Hepatocyte (in vitro differentiated cells): ENCODE measurements at regions not wholly inside any gene's neighbourhood (a gene's known extent, or its start where the extent isn't known, plus 50 kb on each side); places are given as distances from the start of the nearest gene placed in this dataset.

Experiments
- DNase-seq: peaks from one replicate; pipeline ENCODE4 v3.0.0-alpha.2; 2016; ENCODE audit warnings: low spot score
- H2AFZ ChIP-seq: fragments of 200-600 bp; sonication (generic); 2 replicates; pipeline ENCODE4 v1.6.0; 2016; ENCODE audit warnings: antibody characterized with exemption, mild to moderate bottlenecking
- H3K27ac ChIP-seq: fragments of 200-600 bp; sonication (generic); 2 replicates; pipeline ENCODE4 v1.5.1; 2016; ENCODE audit warnings: mild to moderate bottlenecking
- H3K27me3 ChIP-seq: fragments of 200-600 bp; sonication (generic); 2 replicates; pipeline ENCODE4 v1.6.1; 2016
- H3K36me3 ChIP-seq: fragments of 200-600 bp; sonication (generic); replicated peaks from 2 replicates; pipeline ENCODE4 v1.5.1; 2016; ENCODE audit warnings: low read depth; ENCODE audit not compliant: insufficient read depth
- H3K4me1 ChIP-seq: fragments of 200-600 bp; sonication (generic); 2 replicates; pipeline ENCODE4 v1.5.1; 2016; ENCODE audit warnings: mild to moderate bottlenecking, moderate library complexity; ENCODE audit not compliant: insufficient read depth
- H3K4me2 ChIP-seq: fragments of 200-600 bp; sonication (generic); 2 replicates; pipeline ENCODE4 v1.6.0; 2016
- H3K4me3 ChIP-seq: fragments of 200-600 bp; sonication (generic); 2 replicates; pipeline ENCODE4 v1.5.1; 2016; ENCODE audit warnings: mild to moderate bottlenecking
- H3K79me2 ChIP-seq: fragments of 200-600 bp; sonication (generic); 2 replicates; pipeline ENCODE4 v1.6.0; 2017; ENCODE audit warnings: mild to moderate bottlenecking
- H3K9me2 ChIP-seq: fragments of 200-600 bp; sonication (generic); replicated peaks from 2 replicates; pipeline ENCODE4 v1.6.0; 2017; ENCODE audit warnings: mild to moderate bottlenecking; ENCODE audit not compliant: insufficient read depth
- H3K9me3 ChIP-seq: fragments of 200-600 bp; sonication (generic); 2 replicates; pipeline ENCODE4 v1.5.1; 2016; ENCODE audit warnings: low read depth, mild to moderate bottlenecking
- H4K20me1 ChIP-seq: fragments of 200-600 bp; sonication (generic); 2 replicates; pipeline ENCODE4 v1.6.0; 2016; ENCODE audit warnings: mild to moderate bottlenecking; ENCODE audit not compliant: insufficient read depth, poor library complexity, severe bottlenecking
- EZH2 ChIP-seq: fragments of 200-600 bp; sonication (generic); IDR thresholded peaks from 2 replicates; pipeline ENCODE4 v1.6.1; 2016; ENCODE audit warnings: antibody characterized with exemption, mild to moderate bottlenecking, borderline replicate concordance
- EZH2phosphoT487 ChIP-seq: fragments of 200-600 bp; sonication (generic); IDR thresholded peaks from one replicate; pipeline ENCODE4 v1.6.1; 2018; ENCODE audit warnings: antibody characterized with exemption, mild to moderate bottlenecking, low read depth, moderate library complexity; ENCODE audit not compliant: unreplicated experiment, severe bottlenecking
- WGBS: methylation state at CpG from one replicate; pipeline ENCODE4 v1.1.6; 2016; ENCODE audit warnings: low lambda C conversion rate; ENCODE audit errors: missing lambda C conversion rate; 5-methylcytosine and 5-hydroxymethylcytosine counted together
- TF ChIP-seq, protein P1 (sequence below): fragments of 200-600 bp; sonication (generic); IDR thresholded peaks from 2 replicates; pipeline ENCODE4 v1.5.1; 2016; ENCODE audit warnings: antibody characterized with exemption, mild to moderate bottlenecking; ENCODE audit not compliant: poor library complexity

DNA sequence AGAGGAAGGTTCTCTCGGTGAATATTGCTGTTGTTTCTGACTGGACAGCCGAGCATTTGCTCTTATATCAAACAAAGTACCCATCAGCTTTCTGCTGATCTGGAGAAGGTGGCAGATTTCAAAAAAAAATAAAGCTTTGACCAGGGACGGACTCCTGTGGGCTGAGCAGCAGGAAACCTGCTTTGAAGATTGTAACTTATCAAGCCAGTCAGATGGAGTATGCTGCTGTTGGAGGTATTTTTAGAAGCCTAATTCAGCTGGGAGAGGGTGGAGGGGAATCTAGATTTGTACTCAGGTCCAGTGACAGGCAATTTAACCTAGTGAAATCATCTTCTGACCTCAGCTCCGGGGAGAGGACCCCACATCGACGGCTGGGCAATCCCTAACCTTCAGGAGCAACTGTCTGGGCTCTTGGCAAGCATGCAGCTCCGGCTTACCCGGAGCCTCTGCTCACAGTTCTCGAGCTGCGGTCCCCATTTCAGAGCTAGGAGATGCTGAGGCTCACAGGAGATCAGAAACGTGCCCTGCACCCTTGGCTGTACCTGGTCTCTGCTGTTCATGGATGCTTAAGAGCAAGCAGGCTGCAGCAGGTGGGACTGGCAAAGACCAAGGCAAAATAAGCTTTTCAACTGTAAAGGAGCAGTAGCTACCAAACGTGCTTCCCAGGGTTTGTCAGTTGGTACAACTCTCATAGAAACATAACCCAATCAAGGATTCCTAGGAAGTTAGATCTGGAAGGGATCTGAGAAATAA, 89.3 kb upstream of the ST8SIA2 start:
- Histone ChIP-seq H3K9me2 (no peaks in the 10 kb centered on the region), H3K4me3 (no peak overlapping the region), H3K79me2 (no peaks in the 10 kb centered on the region), H4K20me1 (no peaks in the 10 kb centered on the region), H3K4me2 (no peak overlapping the region), H3K9me3 (no peaks in the 10 kb centered on the region), H3K27me3 (peaks cover 16% of the 10 kb centered on the region), H3K36me3 (no peaks in the 10 kb centered on the region), H3K27ac (no peak overlapping the region), H3K4me1 (no peaks in the 10 kb centered on the region), H2AFZ (no peak overlapping the region)
- DNase-seq: no peak
- WGBS: 72% methylated on average over 12 of the region's 12 CpGs
- TF ChIP-seq EZH2phosphoT487 (no peak), EZH2 (no peak)
- TF ChIP-seq, protein P1, sequence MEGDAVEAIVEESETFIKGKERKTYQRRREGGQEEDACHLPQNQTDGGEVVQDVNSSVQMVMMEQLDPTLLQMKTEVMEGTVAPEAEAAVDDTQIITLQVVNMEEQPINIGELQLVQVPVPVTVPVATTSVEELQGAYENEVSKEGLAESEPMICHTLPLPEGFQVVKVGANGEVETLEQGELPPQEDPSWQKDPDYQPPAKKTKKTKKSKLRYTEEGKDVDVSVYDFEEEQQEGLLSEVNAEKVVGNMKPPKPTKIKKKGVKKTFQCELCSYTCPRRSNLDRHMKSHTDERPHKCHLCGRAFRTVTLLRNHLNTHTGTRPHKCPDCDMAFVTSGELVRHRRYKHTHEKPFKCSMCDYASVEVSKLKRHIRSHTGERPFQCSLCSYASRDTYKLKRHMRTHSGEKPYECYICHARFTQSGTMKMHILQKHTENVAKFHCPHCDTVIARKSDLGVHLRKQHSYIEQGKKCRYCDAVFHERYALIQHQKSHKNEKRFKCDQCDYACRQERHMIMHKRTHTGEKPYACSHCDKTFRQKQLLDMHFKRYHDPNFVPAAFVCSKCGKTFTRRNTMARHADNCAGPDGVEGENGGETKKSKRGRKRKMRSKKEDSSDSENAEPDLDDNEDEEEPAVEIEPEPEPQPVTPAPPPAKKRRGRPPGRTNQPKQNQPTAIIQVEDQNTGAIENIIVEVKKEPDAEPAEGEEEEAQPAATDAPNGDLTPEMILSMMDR: no peak

DNA sequence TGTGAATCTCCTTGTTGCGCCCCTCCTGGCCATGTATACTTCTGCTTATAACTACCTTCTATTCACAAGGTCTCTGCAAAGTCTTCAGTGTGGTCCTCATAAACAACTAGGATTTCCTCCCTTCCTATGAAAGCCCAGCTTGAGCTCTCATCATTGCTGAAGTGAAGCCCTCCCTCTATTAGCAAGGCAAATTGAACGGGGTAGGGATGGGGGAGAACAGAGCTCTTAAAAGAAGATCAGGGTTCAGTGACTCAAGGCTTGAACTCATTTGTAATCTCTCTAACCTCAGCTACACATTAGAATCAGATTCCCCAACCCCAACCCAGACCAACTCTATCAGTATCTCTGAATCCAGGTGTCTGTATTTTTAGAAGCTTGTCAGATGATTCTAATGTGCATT, 88.3 kb upstream of the ST8SIA2 start:
- WGBS: 63% methylated on average over 2 of the region's 2 CpGs
- TF ChIP-seq EZH2: no peak
- TF ChIP-seq, protein P1: no peak
- TF ChIP-seq EZH2phosphoT487: no peak

DNA sequence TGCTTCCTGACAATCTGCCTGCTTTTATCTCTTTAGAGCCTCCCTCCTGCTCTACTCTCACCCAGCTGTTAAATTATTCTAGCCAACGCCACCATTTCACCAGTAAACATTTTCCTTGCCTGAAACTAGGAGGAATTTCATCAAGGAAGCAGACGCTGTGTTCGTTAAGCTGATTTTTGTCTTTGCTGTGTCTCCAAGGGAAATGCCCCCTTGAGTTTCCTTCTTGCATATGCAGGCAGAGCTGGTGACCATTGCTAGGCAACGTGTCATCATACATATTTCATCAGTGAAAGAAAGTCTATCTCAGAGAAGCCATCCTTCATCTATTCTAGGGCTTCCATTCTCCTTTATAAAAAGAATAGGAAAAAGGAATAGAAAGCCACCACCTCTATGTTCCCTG, 87.0 kb upstream of the ST8SIA2 start:
- Histone ChIP-seq H4K20me1 (no peaks in the 10 kb centered on the region), H3K4me3 (no peak overlapping the region), H3K9me2 (no peaks in the 10 kb centered on the region), H3K79me2 (no peaks in the 10 kb centered on the region), H3K4me1 (no peaks in the 10 kb centered on the region), H2AFZ (no peak overlapping the region), H3K27me3 (peaks cover 16% of the 10 kb centered on the region), H3K36me3 (no peaks in the 10 kb centered on the region), H3K27ac (no peak overlapping the region), H3K4me2 (no peak overlapping the region), H3K9me3 (no peaks in the 10 kb centered on the region)
- peak; percentile 48 for DNase-seq
- WGBS: 11% methylated on average over 4 of the region's 4 CpGs
- no peak for TF ChIP-seq EZH2
- TF ChIP-seq, protein P1: peak; percentile 26

More for the DNA sequence above, 88.3 kb upstream of the ST8SIA2 start:
- no peak for DNase-seq
- H3K4me1 ChIP-seq: no peaks in the 10 kb centered on the region
- H3K36me3 ChIP-seq: no peaks in the 10 kb centered on the region
- no peaks in the 10 kb centered on the region for H4K20me1 ChIP-seq
- H3K79me2 ChIP-seq: no peaks in the 10 kb centered on the region
- H3K27ac ChIP-seq: no peak overlapping the region
- H3K27me3 ChIP-seq: peaks cover 16% of the 10 kb centered on the region
- H3K9me2 ChIP-seq: no peaks in the 10 kb centered on the region
- no peaks in the 10 kb centered on the region for H3K9me3 ChIP-seq
- H3K4me3 ChIP-seq: no peak overlapping the region
- H2AFZ ChIP-seq: no peak overlapping the region
- no peak overlapping the region for H3K4me2 ChIP-seq
